CD4-positive, alpha-beta T cell treated with Interleukin-17A for 4 hours (primary cell): ENCODE measurements at regions not wholly inside any gene's neighbourhood (a gene's known extent, or its start where the extent isn't known, plus 50 kb on each side); places are given as distances from the start of the nearest gene placed in this dataset.

ENCODE experiments used
- DNase-seq: peaks from one replicate; pipeline ENCODE4 v3.0.0-alpha.2; 2020; ENCODE audit warnings: mixed read lengths

GRCh38 chr6:25070547-25071366, 135.0 kb upstream of the RIPOR2 start:
- peak; percentile 87 for DNase-seq

- no peak for DNase-seq
Measured at GRCh38 chr6:25078141-25078540, 142.4 kb upstream of the RIPOR2 start.

- no peak for DNase-seq
Measured at GRCh38 chr6:25083784-25084507, 148.2 kb upstream of the RIPOR2 start.

- no peak for DNase-seq
Measured at GRCh38 chr6:25084508-25084833, 148.7 kb upstream of the RIPOR2 start.

- peak; percentile 30 for DNase-seq
Measured at GRCh38 chr6:25085756-25086155, 150.0 kb upstream of the RIPOR2 start.

GRCh38 chr6:25086500-25087091, 150.8 kb upstream of the RIPOR2 start:
- no peak for DNase-seq

- DNase-seq, result no peak
Measured at GRCh38 chr6:25088513-25088912, 152.8 kb upstream of the RIPOR2 start.

- DNase-seq, result no peak
Measured at GRCh38 chr6:25089442-25089841, 153.7 kb upstream of the RIPOR2 start.

- no peak for DNase-seq
Measured at GRCh38 chr6:25094726-25095125, 159.0 kb upstream of the RIPOR2 start.

GRCh38 chr6:25100288-25100687, 164.5 kb upstream of the RIPOR2 start:
- no peak for DNase-seq

- DNase-seq, result no peak
Measured at GRCh38 chr6:25103603-25104002, 167.8 kb upstream of the RIPOR2 start.

- no peak for DNase-seq
Measured at GRCh38 chr6:25105070-25105925, 169.5 kb upstream of the RIPOR2 start.

- no peak for DNase-seq
Measured at GRCh38 chr6:25107218-25107617, 171.5 kb upstream of the RIPOR2 start.

GRCh38 chr6:25111782-25112181, 167.4 kb upstream of the CARMIL1 start:
- DNase-seq, result no peak

GRCh38 chr6:25112322-25112773, 166.8 kb upstream of the CARMIL1 start:
- no peak for DNase-seq

- no peak for DNase-seq
Measured at GRCh38 chr6:25113436-25113835, 165.7 kb upstream of the CARMIL1 start.

- no peak for DNase-seq
Measured at GRCh38 chr6:25118038-25118437, 161.1 kb upstream of the CARMIL1 start.

GRCh38 chr6:25121186-25121585, 158.0 kb upstream of the CARMIL1 start:
- no peak for DNase-seq

- DNase-seq, result no peak
Measured at GRCh38 chr6:25122001-25122400, 157.2 kb upstream of the CARMIL1 start.

GRCh38 chr6:25122622-25123237, 156.4 kb upstream of the CARMIL1 start:
- DNase-seq, result no peak

- DNase-seq, result no peak
Measured at GRCh38 chr6:25124216-25124715, 154.9 kb upstream of the CARMIL1 start.

GRCh38 chr6:25125736-25126135, 153.4 kb upstream of the CARMIL1 start:
- no peak for DNase-seq
